Stimulated activated naive CD4-positive, alpha-beta T cell (primary cell): ENCODE measurements at regions not wholly inside any gene's neighbourhood (a gene's known extent, or its start where the extent isn't known, plus 50 kb on each side); places are given as distances from the start of the nearest gene placed in this dataset.

ENCODE experiments used
- DNase-seq, 6 experiments: peaks; one replicate each; lab custom pipeline; 2025; lab: John Stamatoyannopoulos, UW

GRCh38 chr1:199976496-199977144 is 50.9 kb upstream of the NR5A2 start:
- DNase-seq = no peak
